A549 (cell line): ENCODE measurements at regions not wholly inside any gene's neighbourhood (a gene's known extent, or its start where the extent isn't known, plus 50 kb on each side); places are given as distances from the start of the nearest gene placed in this dataset.

ENCODE experiments used
- ATAC-seq, 2 experiments: fragments of 200-7000 bp in 1 of 2; fragments of >200 bp in 1 of 2; cut with Nextera tagmentation in 1 of 2; cut with Tn5 transposase in 1 of 2; 3 replicates each; pipeline versions ENCODE4 v1.8.0 to v1.9.1; 2018 to 2020; ENCODE audit warnings: mild to moderate bottlenecking in 1 of 2, moderate library complexity in 1 of 2
- CTCF ChIA-PET: fragments of 300-600 bp; sonication (Branson Sonifier 250); formaldehyde crosslinking; extraction: SDS; loops from one replicate; lab custom pipeline; 2021; ENCODE audit warnings: antibody characterized with exemption, inconsistent platforms; lab: Yijun Ruan, JAX
- POLR2A ChIA-PET: fragments of 350-600 bp; formaldehyde crosslinking; extraction: SDS; loops from one replicate; lab custom pipeline; 2021; ENCODE audit warnings: antibody characterized with exemption, inconsistent platforms; lab: Yijun Ruan, JAX
- DNase-seq, 2 experiments: peaks; one replicate each; pipeline versions ENCODE4 v3.0.0 to v3.0.0-alpha.2; 2011 to 2016; ENCODE audit warnings: low read depth in 1 of 2, low spot score in 1 of 2
- FAIRE-seq: peaks from 2 replicates; lab custom pipeline; 2011; peaks lifted over from hg19 to GRCh38; lab: Jason Lieb, UNC
- H3K27ac ChIP-seq, 2 experiments: fragments of >200 bp; sonication (Bioruptor Twin); formaldehyde crosslinking; 3 replicates each; pipeline ENCODE4 v1.5.1; 2016 to 2017
- H3K4me1 ChIP-seq: fragments of >200 bp; sonication (Bioruptor Twin); formaldehyde crosslinking; 3 replicates; pipeline ENCODE4 v1.6.1; 2016
- H3K4me2 ChIP-seq: fragments of >200 bp; sonication (Bioruptor Twin); formaldehyde crosslinking; 3 replicates; pipeline ENCODE4 v1.6.1; 2016
- H3K4me3 ChIP-seq: fragments of >200 bp; sonication (Bioruptor Twin); formaldehyde crosslinking; 3 replicates; pipeline ENCODE4 v1.5.1; 2016
- H3K9me3 ChIP-seq: fragments of >200 bp; sonication (Bioruptor Twin); formaldehyde crosslinking; 3 replicates; pipeline ENCODE4 v1.6.1; 2016
- BHLHE40 ChIP-seq: IDR thresholded peaks from 2 replicates; pipeline ENCODE4 v1.6.1; 2012; ENCODE audit warnings: low read depth, low read length, inconsistent platforms
- CBX8 ChIP-seq: fragments of 200-600 bp; sonication (generic); IDR thresholded peaks from 2 replicates; pipeline ENCODE4 v1.6.1; 2016
- CEBPB ChIP-seq, 2 experiments: fragments of >200 bp in 1 of 2; sonication (Bioruptor Twin) in 1 of 2; formaldehyde crosslinking in 1 of 2; IDR thresholded peaks; 2 replicates each; pipeline ENCODE4 v1.6.1; 2012 to 2016
- EHF ChIP-seq: fragments of 250-450 bp; sonication (Bioruptor Pico); IDR thresholded peaks from 2 replicates; pipeline ENCODE4 v1.5.0; 2020; ENCODE audit warnings: mild to moderate bottlenecking
- FOXS1 ChIP-seq: fragments of 250-450 bp; sonication (Bioruptor Pico); IDR thresholded peaks from 2 replicates; pipeline ENCODE4 v1.5.0; 2020; ENCODE audit warnings: mild to moderate bottlenecking, moderate library complexity
- GATA3 ChIP-seq: IDR thresholded peaks from 2 replicates; pipeline ENCODE4 v1.6.1; 2012; ENCODE audit warnings: borderline replicate concordance
- HOXA7 ChIP-seq: fragments of 250-450 bp; sonication (Bioruptor Pico); IDR thresholded peaks from 2 replicates; pipeline ENCODE4 v1.5.0; 2020; ENCODE audit warnings: mild to moderate bottlenecking, moderate library complexity
- HOXB5 ChIP-seq: fragments of 250-450 bp; sonication (Bioruptor Pico); IDR thresholded peaks from 2 replicates; pipeline ENCODE4 v1.5.0; 2020; ENCODE audit warnings: mild to moderate bottlenecking, moderate library complexity
- JUNB ChIP-seq: fragments of >200 bp; sonication (Bioruptor Twin); formaldehyde crosslinking; IDR thresholded peaks from 2 replicates; pipeline ENCODE4 v1.6.1; 2016
- KDM1A ChIP-seq: fragments of 200-600 bp; sonication (generic); IDR thresholded peaks from 2 replicates; pipeline ENCODE4 v1.6.1; 2016; ENCODE audit warnings: low read depth, mild to moderate bottlenecking
- KDM5A ChIP-seq: fragments of 200-600 bp; sonication (generic); IDR thresholded peaks from 2 replicates; pipeline ENCODE4 v1.6.1; 2016; ENCODE audit warnings: antibody characterized with exemption, mild to moderate bottlenecking
- NPAS2 ChIP-seq: fragments of 250-450 bp; sonication (Bioruptor Pico); IDR thresholded peaks from 2 replicates; pipeline ENCODE4 v1.8.0; 2022; ENCODE audit warnings: mild to moderate bottlenecking, moderate library complexity, borderline replicate concordance
- RAD21 ChIP-seq, 2 experiments: fragments of >200 bp in 1 of 2; sonication (Bioruptor Twin) in 1 of 2; formaldehyde crosslinking in 1 of 2; IDR thresholded peaks in 1 of 2; conservative IDR thresholded peaks in 1 of 2; 2 replicates in 1 of 2; 3 replicates in 1 of 2; pipeline ENCODE4 v1.6.1; 2012 to 2018; ENCODE audit warnings: inconsistent platforms in 1 of 2
- RFX5 ChIP-seq: fragments of 450-650 bp; IDR thresholded peaks from 2 replicates; pipeline ENCODE4 v1.7.1; 2014; ENCODE audit warnings: antibody characterized with exemption, mild to moderate bottlenecking, moderate library complexity
- RNF2 ChIP-seq: fragments of 200-600 bp; sonication (generic); IDR thresholded peaks from 2 replicates; pipeline ENCODE4 v1.6.1; 2016; ENCODE audit warnings: low read depth, mild to moderate bottlenecking, antibody characterized with exemption, moderate library complexity, borderline replicate concordance
- TFCP2L1 ChIP-seq: fragments of 250-450 bp; sonication (Bioruptor Pico); IDR thresholded peaks from 2 replicates; pipeline ENCODE4 v1.5.0; 2021; ENCODE audit warnings: mild to moderate bottlenecking
- ZFP36 ChIP-seq: fragments of 450-650 bp; IDR thresholded peaks from 2 replicates; pipeline ENCODE4 v1.6.1; 2014; ENCODE audit warnings: borderline replicate concordance; ENCODE audit not compliant: partially characterized antibody
- ZSCAN20 ChIP-seq: fragments of 250-450 bp; sonication (Bioruptor Pico); IDR thresholded peaks from 2 replicates; pipeline ENCODE4 v1.8.0; 2022; ENCODE audit warnings: mild to moderate bottlenecking, moderate library complexity
- WGBS: methylation state at CpG from one replicate; pipeline ENCODE4 v1.1.6; 2017; ENCODE audit errors: missing lambda C conversion rate; 5-methylcytosine and 5-hydroxymethylcytosine counted together
- TF ChIP-seq, protein P1 (sequence below): IDR thresholded peaks from 2 replicates; pipeline ENCODE4 v1.6.1; 2012; ENCODE audit warnings: low read depth, borderline replicate concordance
- TF ChIP-seq, protein P2 (sequence below): fragments of 250-450 bp; sonication (Bioruptor Pico); IDR thresholded peaks from 2 replicates; pipeline ENCODE4 v1.5.0; 2020; ENCODE audit warnings: low read depth, mild to moderate bottlenecking, moderate library complexity
- TF ChIP-seq, protein P3 (sequence below): fragments of 250-450 bp; sonication (Bioruptor Pico); IDR thresholded peaks from 2 replicates; pipeline ENCODE4 v1.5.0; 2021; ENCODE audit warnings: mild to moderate bottlenecking, moderate library complexity, borderline replicate concordance

DNA sequence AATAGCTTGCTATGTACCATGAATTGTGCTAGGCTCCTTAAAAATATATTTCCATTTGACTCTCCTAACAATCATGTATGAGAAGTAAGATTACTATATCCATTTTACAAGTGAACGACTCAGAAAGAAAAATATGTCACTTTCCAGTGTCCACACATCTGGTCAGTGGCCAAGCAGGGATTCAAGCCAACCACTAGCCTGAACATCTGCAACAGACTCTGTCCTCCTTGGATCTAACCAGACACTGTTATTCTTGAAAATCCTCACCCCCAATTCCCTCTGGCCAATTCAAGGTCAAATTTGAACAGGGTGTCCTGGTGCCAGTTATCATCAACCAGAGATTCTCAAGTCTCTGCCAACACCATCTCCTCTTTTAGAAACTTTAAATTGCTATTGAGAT, 344.1 kb upstream of the WWC1 start:
- DNase-seq = no peak
- no peak overlapping the region for H3K4me2 ChIP-seq
- no peaks in the 10 kb centered on the region for H3K4me1 ChIP-seq
- CTCF ChIA-PET = no interaction called here
- no peaks in the 10 kb centered on the region for H3K9me3 ChIP-seq
- no peak for FAIRE-seq
- H3K4me3 ChIP-seq = no peak overlapping the region
- 0% methylated on average over 1 of the region's 1 CpG for WGBS
- no peak for TF ChIP-seq RFX5
- no peak for TF ChIP-seq NPAS2
- TF ChIP-seq CBX8 = no peak
- TF ChIP-seq EHF (CRISPR knock-in tag) = no peak
- no peak for TF ChIP-seq FOXS1 (CRISPR knock-in tag)
- no peak for TF ChIP-seq ZSCAN20
- no peak for TF ChIP-seq ZFP36
- no peak for TF ChIP-seq HOXA7 (CRISPR knock-in tag)
- no peak for TF ChIP-seq KDM5A
- no peak for TF ChIP-seq RNF2
- TF ChIP-seq, protein P1, sequence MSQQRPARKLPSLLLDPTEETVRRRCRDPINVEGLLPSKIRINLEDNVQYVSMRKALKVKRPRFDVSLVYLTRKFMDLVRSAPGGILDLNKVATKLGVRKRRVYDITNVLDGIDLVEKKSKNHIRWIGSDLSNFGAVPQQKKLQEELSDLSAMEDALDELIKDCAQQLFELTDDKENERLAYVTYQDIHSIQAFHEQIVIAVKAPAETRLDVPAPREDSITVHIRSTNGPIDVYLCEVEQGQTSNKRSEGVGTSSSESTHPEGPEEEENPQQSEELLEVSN = no peak
- no peak for TF ChIP-seq TFCP2L1
- TF ChIP-seq, protein P2, sequence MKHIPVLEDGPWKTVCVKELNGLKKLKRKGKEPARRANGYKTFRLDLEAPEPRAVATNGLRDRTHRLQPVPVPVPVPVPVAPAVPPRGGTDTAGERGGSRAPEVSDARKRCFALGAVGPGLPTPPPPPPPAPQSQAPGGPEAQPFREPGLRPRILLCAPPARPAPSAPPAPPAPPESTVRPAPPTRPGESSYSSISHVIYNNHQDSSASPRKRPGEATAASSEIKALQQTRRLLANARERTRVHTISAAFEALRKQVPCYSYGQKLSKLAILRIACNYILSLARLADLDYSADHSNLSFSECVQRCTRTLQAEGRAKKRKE (CRISPR knock-in tag) = no peak
- TF ChIP-seq, protein P3, sequence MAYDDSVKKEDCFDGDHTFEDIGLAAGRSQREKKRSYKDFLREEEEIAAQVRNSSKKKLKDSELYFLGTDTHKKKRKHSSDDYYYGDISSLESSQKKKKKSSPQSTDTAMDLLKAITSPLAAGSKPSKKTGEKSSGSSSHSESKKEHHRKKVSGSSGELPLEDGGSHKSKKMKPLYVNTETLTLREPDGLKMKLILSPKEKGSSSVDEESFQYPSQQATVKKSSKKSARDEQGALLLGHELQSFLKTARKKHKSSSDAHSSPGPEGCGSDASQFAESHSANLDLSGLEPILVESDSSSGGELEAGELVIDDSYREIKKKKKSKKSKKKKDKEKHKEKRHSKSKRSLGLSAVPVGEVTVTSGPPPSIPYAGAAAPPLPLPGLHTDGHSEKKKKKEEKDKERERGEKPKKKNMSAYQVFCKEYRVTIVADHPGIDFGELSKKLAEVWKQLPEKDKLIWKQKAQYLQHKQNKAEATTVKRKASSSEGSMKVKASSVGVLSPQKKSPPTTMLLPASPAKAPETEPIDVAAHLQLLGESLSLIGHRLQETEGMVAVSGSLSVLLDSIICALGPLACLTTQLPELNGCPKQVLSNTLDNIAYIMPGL (CRISPR knock-in tag) = no peak
- TF ChIP-seq RAD21 (conservative IDR thresholded peaks at IDR 0.05 in 1 of 2, IDR thresholded peaks at IDR 0.05 in 1 of 2) = no peak
- TF ChIP-seq BHLHE40 = no peak
- TF ChIP-seq HOXB5 (CRISPR knock-in tag) = no peak
- POLR2A ChIA-PET = no interaction called here
- ATAC-seq = no peak
- no peak overlapping the region for H3K27ac ChIP-seq

DNA sequence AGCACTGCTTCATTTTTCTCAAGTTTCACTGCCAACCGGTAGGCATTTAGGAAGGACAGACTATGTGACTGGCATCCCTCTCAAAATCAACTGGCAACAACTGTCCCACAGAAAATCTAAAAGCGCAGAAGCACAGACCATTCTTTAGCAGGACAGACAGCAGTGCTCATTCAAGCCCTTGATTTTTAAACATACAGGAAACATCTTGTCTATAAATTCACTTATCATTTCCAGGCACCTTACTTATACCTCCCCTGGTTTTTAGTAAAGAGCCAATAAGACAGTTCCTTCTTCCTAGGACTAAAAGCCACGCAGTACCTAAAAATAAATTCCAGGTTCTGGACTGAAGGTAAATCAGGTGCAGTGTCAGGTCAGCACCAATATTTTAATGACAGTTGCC, 343.2 kb upstream of the WWC1 start:
- CTCF ChIA-PET = no interaction called here
- no peaks in the 10 kb centered on the region for H3K4me1 ChIP-seq
- no peak overlapping the region for H3K4me2 ChIP-seq
- TF ChIP-seq KDM1A (no peak), GATA3 (no peak), ZSCAN20 (no peak), CEBPB (IDR thresholded peaks at IDR 0.05) (no peak), NPAS2 (no peak), EHF (CRISPR knock-in tag) (no peak)
- TF ChIP-seq, all 56 proteins: peak for 0
- POLR2A ChIA-PET = no interaction called here
- DNase-seq = no peak
- 47% methylated on average over 3 of the region's 3 CpGs for WGBS
- Histone ChIP-seq H3K27ac (no peak overlapping the region), H3K4me3 (no peak overlapping the region), H3K9me3 (no peaks in the 10 kb centered on the region)
- no peak for FAIRE-seq
- ATAC-seq = no peak

DNA sequence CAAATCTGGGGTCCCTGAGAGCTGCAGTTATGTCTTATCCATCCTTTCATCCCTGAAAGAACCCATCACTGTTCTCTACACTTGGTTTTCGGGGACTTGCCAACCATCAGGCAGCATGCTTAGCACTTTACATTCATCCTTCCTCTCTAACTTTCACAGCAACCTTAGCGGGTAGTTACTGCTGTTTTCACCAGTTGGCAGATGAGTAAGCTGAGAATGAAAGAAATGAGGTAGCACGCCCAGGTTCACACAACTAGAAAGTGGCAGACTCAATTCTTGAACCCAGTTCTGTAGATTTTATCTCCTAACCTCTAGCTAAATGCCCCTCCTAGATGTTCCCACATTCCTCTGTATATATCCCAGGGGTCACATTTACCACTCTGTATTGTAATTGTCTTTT, 342.0 kb upstream of the WWC1 start:
- H3K9me3 ChIP-seq = no peaks in the 10 kb centered on the region
- H3K4me2 ChIP-seq = no peak overlapping the region
- H3K4me3 ChIP-seq = no peak overlapping the region
- H3K4me1 ChIP-seq = no peaks in the 10 kb centered on the region
- DNase-seq (no peak), ATAC-seq (no peak), FAIRE-seq (no peak)
- no peak overlapping the region for H3K27ac ChIP-seq
- POLR2A ChIA-PET = no interaction called here
- 7% methylated on average over 3 of the region's 3 CpGs for WGBS
- CTCF ChIA-PET = no interaction called here
- TF ChIP-seq JUNB = no peak
